NCI-H82 (cell line): ENCODE measurements at regions not wholly inside any gene's neighbourhood (a gene's known extent, or its start where the extent isn't known, plus 50 kb on each side); places are given as distances from the start of the nearest gene placed in this dataset.
A peak's percentile ranks its signal among the peaks of the same experiment; 100 is the strongest.
"Not testable (repeated sequence)": the region's sequence is repeated elsewhere in the genome, so short reads cannot be mapped to it uniquely, and the experiment has no call there.

Experiments
- DNase-seq: peaks from one replicate; lab custom pipeline; 2025; lab: John Stamatoyannopoulos, UW

GRCh38 chr2:39929531-39929930, 150.5 kb upstream of the THUMPD2 start:
- no peak for DNase-seq

- DNase-seq = no peak
These were observed 146.3 kb upstream of the THUMPD2 start for GRCh38 chr2:39925312-39925711.

- DNase-seq = no peak
These were observed 144.4 kb upstream of the THUMPD2 start for GRCh38 chr2:39923455-39923854.

GRCh38 chr2:39922679-39923405, 143.8 kb upstream of the THUMPD2 start:
- no peak for DNase-seq

- peak; percentile 47 for DNase-seq
These were observed 141.3 kb upstream of the THUMPD2 start for GRCh38 chr2:39920307-39920801.

- no peak for DNase-seq
These were observed 140.7 kb upstream of the THUMPD2 start for GRCh38 chr2:39919511-39920306.

- DNase-seq = no peak
These were observed 139.8 kb upstream of the THUMPD2 start for GRCh38 chr2:39918886-39919285.

- DNase-seq = not testable (repeated sequence)
These were observed 138.3 kb upstream of the THUMPD2 start for GRCh38 chr2:39917371-39917770.

GRCh38 chr2:39914949-39915348, 135.9 kb upstream of the THUMPD2 start:
- no peak for DNase-seq

- DNase-seq = peak; percentile 85
These were observed 134.8 kb upstream of the THUMPD2 start for GRCh38 chr2:39913648-39914461.

GRCh38 chr2:39902103-39902502, 123.0 kb upstream of the THUMPD2 start:
- DNase-seq = no peak

- DNase-seq = no peak
These were observed 119.9 kb upstream of the THUMPD2 start for GRCh38 chr2:39898934-39899333.

GRCh38 chr2:39897273-39897672, 118.2 kb upstream of the THUMPD2 start:
- DNase-seq = no peak

- no peak for DNase-seq
These were observed 115.0 kb upstream of the THUMPD2 start for GRCh38 chr2:39894082-39894481.

GRCh38 chr2:39893616-39894015, 114.6 kb upstream of the THUMPD2 start:
- no peak for DNase-seq

GRCh38 chr2:39881948-39882347, 102.9 kb upstream of the THUMPD2 start:
- no peak for DNase-seq

GRCh38 chr2:39881494-39881893, 102.4 kb upstream of the THUMPD2 start:
- no peak for DNase-seq

GRCh38 chr2:39879001-39879400, 99.9 kb upstream of the THUMPD2 start:
- DNase-seq = not testable (repeated sequence)

GRCh38 chr2:39875914-39876267, 96.8 kb upstream of the THUMPD2 start:
- no peak for DNase-seq

- DNase-seq = no peak
These were observed 96.3 kb upstream of the THUMPD2 start for GRCh38 chr2:39875182-39875913.

- no peak for DNase-seq
These were observed 95.2 kb upstream of the THUMPD2 start for GRCh38 chr2:39874236-39874635.

GRCh38 chr2:39873586-39873985, 94.5 kb upstream of the THUMPD2 start:
- DNase-seq = no peak
